Gastroesophageal sphincter (tissue), 3 donors: ENCODE measurements at regions not wholly inside any gene's neighbourhood (a gene's known extent, or its start where the extent isn't known, plus 50 kb on each side); places are given as distances from the start of the nearest gene placed in this dataset.

Experiments
- CTCF ChIP-seq, 4 experiments: fragments of 200-600 bp in 2 of 4; fragments of 450-650 bp in 2 of 4; sonication (generic) in 1 of 4; IDR thresholded peaks; one replicate each; pipeline ENCODE4 v1.5.1; 2017 to 2019; ENCODE audit warnings: antibody characterized with exemption in 4 of 4, mild to moderate bottlenecking in 2 of 4, moderate library complexity in 2 of 4
- EP300 ChIP-seq: sonication (generic); formaldehyde crosslinking; IDR thresholded peaks from one replicate; pipeline ENCODE4 v1.6.1; 2017; ENCODE audit warnings: antibody characterized with exemption, mild to moderate bottlenecking
- POLR2A ChIP-seq, 2 donors: fragments of 450-650 bp; IDR thresholded peaks; one replicate each; pipeline ENCODE4 v1.6.1; 2017; ENCODE audit warnings: antibody characterized with exemption in 2 of 2, mild to moderate bottlenecking in 2 of 2, moderate library complexity in 1 of 2
- POLR2AphosphoS5 ChIP-seq: sonication (generic); formaldehyde crosslinking; IDR thresholded peaks from one replicate; pipeline ENCODE4 v1.6.1; 2017; ENCODE audit warnings: antibody characterized with exemption

GRCh38 chr1:61518670-61519400 lies 206.1 kb downstream of the TM2D1 start:
- TF ChIP-seq POLR2A (IDR thresholded peaks at IDR 0.05) = no peak
- no peak for TF ChIP-seq CTCF (IDR thresholded peaks at IDR 0.05)
- TF ChIP-seq POLR2AphosphoS5 = no peak
- TF ChIP-seq EP300 = no peak
